Kidney glomerular epithelial cell (primary cell): ENCODE measurements at regions not wholly inside any gene's neighbourhood (a gene's known extent, or its start where the extent isn't known, plus 50 kb on each side); places are given as distances from the start of the nearest gene placed in this dataset.

Experiments
- DNase-seq: peaks from one replicate; lab custom pipeline; 2025; lab: John Stamatoyannopoulos, UW

DNA sequence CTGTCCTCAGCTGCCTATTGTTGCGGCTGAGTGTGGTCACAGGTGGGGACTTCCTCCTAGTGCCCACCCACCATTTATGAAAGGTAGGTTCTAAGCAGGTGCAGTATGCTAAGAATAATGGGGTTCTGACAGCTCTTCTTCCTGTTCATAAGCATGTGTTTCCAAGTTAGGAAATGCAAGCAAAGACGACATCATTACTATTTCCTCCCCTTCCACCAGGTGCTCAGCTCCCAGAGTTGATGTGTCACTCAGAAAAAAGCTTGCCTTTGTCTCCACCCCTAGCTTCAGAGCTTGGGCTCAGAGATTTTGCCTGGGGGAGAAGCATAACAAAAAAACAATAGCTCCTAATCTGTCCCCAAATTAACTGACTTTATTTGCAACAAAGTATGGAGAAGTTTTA lies 1076.7 kb downstream of the NR2F1-AS1 start:
- DNase-seq, result no peak

DNA sequence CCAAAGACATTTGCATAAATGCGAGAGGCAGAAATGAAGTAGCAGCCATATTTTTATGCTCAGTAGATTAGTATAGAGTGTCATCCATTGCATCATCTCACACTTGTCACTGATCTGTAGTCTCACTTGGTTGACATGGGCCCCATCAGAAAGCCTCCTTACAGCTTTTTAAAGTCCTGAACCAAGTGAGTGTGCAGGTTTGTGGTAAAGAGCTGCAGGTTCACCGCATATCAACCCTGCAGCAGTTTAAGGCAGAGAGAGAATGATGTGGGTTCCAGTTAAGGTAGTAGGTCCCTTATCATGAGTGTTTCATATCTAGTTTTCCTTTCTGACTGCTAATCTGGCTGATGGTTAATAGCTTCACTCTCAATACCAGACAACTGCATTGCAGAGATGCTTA lies 1080.3 kb downstream of the NR2F1-AS1 start:
- DNase-seq, result no peak

DNA sequence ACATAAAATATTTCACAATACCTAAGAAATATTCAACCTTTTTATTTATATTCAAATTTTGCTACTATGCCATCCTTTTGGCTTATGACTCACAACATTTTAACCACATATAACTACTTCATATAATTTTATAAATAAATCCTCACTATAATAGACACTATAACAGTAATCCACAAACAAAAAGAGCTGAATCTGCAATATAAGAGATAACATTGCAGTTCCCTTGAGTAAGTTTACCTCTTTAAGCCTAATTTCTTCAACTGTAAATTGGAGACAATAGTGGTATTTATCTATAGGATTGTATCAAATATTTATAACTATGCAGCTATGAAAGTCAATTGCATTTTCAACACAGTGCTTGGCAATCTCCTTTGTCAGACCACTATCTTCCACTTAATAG lies 1084.5 kb downstream of the NR2F1-AS1 start:
- no peak for DNase-seq

DNA sequence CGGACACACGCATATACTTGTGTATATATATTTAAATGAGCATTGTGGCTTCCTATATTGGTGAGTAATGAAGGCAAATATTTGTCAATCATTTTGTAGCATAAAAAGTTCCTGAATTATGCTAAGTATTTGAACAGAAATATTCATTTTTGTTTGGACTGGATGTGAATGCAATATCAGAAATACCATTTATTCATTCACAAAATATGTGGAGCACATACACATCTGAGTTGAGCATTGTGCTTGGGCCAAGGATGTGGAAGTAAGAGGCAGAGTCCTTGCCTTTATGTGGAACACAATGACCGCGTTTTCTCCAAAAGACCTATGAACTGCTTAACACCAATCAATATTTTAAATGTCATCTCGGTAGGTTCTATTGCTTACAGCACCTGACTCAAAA lies 1086.5 kb downstream of the NR2F1-AS1 start:
- no peak for DNase-seq

DNA sequence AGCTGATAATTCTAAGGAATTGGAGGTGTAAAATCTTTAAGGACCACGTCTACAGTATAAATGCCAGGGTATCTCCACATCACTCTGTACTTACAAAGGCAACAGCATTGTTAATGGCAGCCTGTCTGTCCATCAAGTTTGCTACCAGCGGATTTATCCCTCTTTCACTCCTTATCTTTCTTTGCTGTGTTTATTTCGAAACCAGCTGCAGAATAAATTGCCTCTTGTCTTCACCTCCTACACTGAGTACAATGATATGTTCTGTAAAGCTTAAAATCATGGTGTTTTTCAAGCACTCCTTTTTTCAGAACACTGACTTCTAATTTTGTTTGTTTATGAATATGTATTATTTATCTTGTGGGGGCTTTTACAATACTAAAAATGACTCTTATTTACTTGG lies 1088.1 kb downstream of the NR2F1-AS1 start:
- no peak for DNase-seq

DNA sequence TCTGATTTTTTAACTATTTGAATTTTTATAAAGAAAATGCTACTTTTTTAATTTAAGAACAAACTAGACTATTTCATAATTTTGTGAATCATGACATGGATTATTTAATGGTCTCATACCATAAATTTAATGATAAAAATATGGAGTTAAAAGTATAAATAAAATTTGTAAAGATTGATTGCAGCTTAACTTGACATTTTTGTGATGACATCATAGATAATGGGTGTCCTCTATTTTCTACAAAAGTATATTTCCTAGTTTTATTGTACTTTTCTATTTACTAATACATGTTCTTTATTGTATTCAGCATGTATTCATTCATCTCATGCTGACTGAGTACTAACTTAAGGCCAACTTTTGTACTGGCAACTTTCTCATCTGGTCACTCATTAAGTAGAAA lies 1096.5 kb downstream of the NR2F1-AS1 start:
- DNase-seq, result no peak

DNA sequence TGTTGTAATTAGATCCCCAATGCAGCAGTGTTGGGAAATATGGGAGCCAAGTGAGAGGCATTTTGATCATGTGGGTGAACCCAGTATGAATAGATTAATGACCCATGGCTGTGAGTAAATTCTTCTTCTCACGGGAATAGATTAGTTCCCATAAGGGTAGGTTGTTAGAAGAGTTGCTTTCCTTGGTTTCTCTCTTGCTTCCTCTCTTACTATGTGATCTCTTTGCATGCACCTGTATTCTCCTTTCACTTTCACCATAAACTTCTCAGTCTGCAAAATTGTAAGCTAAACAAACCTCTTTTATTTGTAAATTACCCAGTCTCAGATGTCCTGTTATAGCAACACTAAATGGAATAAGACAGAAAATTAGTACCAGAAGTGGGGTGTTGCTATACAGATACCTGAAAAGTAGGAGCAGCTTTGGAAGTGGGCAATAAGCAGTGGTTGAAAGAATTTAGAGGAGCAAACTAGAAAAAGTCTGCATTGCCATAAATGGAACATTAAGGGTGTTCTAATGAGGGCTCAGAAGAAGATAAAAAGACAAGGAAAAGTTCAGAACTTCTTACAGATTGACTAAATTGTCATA lies 1090.0 kb upstream of the ARRDC3 start:
- DNase-seq, result no peak

DNA sequence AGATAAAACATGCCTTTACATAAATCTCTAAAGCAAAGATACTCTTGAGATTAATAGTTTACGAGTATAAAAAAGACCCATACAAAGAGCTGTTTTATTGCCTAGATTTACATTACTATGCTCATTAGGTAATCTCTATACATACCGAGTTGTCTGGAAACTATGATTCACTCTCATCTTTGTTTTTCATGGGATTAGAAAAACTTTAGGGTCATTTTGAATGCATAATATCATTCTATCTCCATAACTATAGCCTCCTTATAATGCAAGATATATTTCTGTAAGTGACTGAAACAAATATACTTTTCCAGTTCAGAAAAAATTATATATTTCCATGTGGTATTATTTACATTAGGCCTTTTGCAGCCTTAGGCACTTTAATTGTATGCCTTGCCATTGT lies 1088.7 kb upstream of the ARRDC3 start:
- DNase-seq, result no peak

DNA sequence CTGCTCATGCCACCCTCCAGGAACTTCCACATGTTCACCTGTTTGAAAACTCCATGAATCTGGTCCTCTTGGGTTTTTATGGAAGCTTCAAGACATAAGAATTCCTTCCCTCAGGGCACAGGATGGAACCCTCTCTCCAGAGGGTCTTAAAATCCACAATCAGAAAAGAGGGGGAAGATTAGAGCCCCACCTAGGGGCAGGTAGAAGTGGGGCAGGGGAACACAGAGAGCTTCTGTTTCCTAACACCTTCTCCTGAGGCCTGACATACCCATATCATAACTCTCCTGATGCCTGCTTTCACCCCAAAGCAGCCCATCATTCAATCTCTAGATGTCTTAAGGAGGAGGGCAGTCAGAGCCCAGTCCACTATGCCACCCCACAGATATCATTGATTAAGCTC lies 1087.7 kb upstream of the ARRDC3 start:
- no peak for DNase-seq

DNA sequence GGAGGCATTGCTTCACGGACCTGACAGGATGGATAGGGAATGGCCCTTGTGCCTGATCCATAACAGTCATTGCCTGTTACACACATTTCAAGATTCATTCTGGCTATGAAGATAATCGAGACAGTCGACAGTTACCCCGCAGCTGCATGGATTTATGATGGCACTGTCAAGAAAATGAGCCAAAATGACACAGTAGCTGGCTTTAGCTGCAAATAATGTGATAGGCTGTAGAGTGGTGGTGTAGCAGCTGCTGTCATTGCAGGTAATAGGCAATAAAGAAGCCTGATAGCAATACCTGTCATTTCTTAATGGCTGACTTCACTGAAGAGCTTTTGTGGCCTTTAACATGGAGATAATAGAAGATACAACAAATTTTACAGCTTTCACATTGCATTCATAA lies 1085.2 kb upstream of the ARRDC3 start:
- no peak for DNase-seq

DNA sequence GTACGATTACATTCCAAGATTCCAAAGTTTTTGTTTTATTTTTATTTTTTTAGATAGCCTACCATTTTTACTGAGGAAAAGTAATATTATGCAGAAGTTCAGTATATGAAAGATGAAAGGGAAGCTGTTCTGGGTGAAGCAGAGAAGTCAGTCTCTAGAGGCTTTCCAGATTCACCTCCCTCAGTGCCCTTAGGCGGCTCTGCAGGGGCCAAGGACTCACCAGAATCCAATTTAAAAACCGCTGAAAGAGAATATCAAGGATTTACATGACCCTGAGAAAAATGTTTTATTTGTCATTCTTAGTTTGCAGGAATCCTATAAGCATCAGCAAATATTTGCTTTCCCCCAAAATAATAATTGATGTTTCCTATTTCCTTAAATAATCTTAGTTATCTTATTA lies 1084.6 kb upstream of the ARRDC3 start:
- DNase-seq, result no peak

DNA sequence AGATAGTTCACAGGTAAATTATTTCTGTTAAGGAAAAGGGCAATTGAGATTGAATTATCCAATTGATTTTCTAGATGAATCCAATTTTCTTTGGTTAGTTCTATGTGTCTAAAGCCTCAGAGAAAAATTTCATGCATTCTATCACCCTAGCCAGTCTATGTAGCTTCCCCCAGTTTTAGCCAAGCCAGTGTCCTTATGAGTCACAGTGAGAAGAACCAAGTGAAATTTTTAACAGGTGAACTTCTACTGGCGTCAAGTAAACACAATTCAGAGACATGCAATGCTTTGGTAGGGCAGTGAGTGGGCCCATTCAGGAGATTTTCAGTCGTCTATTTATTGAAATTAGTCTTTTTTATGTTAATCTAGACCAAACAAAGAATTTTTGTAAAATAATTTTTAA lies 1077.4 kb upstream of the ARRDC3 start:
- DNase-seq, result no peak

DNA sequence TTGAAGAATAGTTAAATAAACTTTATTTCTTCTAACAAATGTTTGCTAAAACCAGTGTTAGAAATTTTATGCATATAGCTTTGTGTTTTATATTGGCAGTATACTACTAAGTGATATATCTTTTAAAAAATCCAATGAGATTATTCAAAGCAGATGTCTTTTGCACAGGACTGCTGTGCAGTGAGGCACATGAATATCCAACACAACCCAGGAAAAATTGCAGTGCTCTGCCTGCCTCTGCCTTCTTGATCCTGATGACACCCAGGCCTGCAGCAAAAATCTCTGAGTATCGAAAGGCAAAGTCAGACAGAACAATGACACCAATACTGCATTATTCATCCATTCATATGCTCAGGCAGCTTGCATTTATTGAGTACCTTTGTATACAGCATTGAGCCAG lies 1076.5 kb upstream of the ARRDC3 start:
- no peak for DNase-seq

DNA sequence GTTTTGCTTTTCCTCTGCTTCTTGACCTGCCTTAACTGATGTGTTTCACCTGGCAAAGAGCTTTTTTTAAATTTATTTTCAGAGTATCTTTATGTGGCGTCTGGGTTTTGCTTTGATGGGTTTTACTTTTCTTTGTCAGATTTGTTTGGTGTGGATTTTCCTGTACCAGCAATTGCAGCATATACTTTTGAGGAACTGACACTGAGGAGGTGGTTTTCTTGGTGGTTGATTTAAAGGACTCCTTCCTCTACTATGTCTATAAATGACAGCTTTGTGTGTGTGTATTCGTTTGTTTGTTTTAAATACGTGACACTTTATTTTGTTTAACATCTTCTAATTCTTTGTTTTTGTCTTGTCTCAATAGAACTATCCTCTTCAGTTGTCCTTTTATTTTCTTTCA lies 1071.9 kb upstream of the ARRDC3 start:
- no peak for DNase-seq

DNA sequence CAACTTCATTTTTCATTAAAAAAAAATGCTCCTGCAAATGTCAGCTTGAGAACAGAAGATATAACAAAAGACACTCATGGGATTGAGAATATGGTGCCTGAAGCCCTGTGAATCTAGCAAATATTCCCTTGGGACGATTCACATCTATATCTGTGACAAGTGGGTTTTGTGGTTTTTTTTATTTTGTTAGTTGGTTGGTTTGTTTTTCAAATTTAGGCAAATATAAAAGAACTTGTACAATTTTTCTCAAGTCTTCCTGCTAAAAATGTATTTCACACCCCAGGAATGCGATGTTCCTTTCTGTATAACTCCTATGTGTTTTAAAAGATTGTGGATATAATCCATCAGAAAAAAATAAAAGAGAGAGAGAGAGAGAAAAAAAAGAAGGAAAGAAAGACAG lies 1061.8 kb upstream of the ARRDC3 start:
- no peak for DNase-seq

DNA sequence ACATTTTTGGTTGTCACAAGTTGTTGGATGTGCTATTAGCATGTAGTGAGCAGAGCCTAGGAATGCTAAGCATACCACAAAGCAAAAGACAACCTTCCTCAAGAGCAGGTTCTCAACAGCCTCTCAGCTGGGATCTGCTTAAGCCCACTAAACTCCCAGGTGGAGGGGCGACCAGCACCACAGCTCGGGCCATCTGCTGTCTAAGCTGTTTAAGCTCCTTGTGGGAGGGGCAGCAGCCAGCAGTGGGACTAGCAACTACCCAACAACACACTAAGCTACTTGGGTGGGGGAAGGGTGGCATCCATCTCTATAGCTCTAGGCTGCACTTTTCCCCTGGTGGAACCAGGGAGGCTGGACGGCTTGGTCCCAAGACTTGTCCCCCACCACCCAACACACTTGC lies 1052.7 kb upstream of the ARRDC3 start:
- DNase-seq, result no peak

DNA sequence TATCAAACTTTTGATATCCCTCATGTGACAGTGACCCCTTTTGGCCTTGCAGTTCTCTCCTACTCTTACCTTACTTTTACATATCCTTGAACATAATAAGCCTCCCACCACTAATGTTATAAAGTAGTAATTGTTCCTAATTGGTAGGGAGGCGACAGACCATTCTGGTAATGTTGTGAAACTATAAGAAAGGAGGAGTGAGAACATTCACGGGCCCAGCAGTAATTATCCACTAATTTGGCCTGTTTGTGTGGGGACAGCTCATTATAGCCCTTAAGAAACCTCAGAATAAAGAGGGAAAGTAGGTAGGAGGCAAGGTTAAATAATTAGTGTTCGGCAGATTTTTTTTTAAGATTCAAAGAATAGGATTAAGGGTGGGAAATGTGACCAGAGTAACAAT lies 1046.5 kb upstream of the ARRDC3 start:
- DNase-seq, result no peak

DNA sequence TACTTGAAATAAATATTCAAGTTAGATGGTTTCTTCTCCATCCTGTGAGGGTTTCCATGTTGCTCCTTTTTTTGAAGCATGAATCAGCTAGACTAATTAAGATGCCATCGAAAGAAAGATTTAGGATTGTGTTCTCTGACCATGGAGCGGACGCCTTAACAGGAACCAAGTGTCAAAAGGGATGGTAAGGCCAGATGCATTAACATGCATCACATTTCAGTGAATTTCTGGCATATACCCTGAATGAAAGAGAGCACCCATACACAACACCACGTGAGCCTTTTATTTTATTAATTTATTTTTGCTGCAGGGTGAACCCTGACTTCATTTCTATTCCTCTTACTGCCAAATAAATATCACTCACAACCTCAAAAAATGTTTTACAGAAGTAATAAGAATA lies 1045.3 kb upstream of the ARRDC3 start:
- DNase-seq, result no peak

DNA sequence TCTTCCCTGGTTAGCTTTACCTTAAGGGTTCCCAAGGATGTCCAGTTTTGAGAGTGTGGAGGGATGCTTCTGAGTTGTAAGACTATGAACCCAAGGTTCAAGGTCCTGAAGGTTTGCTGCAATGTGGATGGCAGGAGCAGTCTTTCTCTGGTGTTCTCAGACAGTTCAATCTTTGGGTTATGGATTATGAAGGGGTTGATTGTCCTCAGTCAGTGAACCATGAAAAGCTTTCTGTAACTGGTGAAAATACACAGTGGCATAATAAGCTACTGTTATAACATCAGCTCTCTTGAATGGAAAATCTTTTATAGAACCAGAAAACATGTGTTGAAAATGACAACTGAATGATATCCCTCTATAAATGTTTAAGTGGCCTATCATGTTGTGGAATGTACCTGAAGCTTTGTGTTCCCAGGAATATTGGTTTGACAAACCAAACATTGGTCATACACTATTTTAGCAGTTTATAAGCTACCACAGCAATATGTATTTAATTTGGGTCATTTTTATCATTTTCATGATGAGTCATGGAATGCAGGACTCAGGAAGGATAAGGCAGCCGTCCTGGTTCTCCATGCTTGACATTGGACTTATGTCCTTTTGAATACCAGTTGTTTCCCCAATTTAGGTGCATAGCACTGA lies 1041.8 kb upstream of the ARRDC3 start:
- DNase-seq, result no peak

DNA sequence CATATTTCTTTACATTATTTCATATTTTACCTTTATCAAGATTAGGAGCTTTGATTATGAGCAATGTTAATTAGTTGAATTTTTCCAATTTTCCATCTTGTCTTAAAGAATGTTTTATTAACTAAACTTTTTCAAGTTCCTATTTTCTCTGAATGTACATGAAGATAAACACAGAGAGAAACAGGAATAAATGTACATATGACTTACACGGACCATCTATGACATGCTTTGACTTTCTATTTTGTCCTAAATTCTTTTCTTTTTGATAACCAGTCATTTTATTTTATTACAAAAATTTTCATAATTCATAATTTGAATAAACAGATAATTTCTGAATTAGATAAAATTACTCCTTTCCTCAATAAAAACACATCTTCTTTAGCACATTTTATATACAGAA lies 1038.8 kb upstream of the ARRDC3 start:
- no peak for DNase-seq

DNA sequence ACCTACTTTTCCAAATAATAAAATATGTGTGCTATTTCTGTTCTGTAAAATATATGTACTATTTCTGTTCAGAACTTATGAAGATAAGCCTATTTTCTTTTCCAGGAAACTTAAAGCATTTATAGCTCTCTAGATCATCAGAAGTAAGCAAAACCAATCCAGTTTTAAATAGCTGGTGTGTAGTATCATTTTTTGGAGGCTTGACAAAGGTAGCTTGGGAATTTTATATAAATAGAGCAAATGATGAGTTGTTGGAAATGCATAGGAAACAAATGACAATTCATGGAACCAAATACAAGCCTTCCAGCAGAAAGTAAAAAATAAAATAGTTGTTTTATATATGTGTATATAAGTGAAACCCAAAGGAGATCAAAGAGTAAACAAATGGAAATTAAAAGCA lies 1038.1 kb upstream of the ARRDC3 start:
- DNase-seq, result no peak

DNA sequence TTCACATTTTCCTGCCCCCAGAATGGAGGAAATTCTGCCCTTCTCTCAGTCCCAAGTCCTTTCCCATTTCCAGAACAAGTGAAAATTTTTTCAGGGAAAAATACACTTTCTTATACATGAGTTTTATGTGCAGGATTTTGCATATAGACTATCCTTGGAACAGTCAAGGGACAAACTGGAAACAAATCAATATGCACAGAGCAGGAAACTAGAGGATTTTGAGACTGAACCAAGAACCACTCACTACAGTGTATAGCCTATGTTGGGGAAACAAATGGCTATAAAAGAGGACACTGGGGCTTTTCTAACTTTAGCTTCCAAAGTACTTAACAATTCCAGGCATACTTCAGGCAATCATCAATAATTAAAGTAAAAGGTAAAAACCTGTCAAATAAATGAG lies 1036.1 kb upstream of the ARRDC3 start:
- no peak for DNase-seq

DNA sequence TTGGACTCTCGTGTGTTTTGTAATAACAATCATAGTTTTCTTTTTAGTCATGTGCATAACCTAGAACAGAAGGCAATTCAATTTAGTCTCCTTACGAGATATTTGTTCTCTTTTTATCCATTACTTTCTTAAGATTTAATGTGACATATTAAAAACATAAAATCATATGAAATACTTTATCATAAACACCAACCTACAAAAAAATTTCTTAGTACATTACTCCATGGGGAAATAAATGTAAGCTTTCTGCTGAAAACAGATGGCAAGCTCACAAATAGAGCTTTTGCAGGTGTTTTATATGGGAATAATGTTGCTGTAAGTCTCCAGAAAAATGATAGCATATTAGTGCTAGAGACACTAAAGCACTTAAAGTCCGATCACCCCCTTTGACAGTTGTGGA lies 1035.2 kb upstream of the ARRDC3 start:
- DNase-seq, result no peak

DNA sequence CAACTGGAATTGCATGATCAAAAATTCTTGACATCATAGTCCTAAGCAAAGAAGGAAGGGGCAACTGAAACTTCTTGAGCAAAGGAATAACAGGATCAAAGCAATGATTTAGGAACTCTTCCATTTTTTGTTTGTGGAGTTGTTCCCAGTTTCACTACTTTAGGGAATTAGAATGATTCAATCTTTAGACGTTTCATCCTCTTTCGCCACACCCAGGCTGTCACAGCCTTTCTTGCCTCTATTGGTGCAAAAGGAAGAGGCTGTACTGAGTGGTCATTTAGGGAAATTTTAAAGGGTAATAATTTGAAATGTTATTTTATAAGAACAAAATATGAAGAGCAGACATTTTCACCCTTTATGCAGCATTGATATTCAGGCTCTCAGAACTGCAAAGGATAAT lies 1026.0 kb upstream of the ARRDC3 start:
- DNase-seq, result no peak
